ENCODE measurements at regions not wholly inside any gene's neighbourhood (a gene's known extent, or its start where the extent isn't known, plus 50 kb on each side); places are given as distances from the start of the nearest gene placed in this dataset.
"Not testable (repeated sequence)": the region's sequence is repeated elsewhere in the genome, so short reads cannot be mapped to it uniquely, and the experiment has no call there.

DNA sequence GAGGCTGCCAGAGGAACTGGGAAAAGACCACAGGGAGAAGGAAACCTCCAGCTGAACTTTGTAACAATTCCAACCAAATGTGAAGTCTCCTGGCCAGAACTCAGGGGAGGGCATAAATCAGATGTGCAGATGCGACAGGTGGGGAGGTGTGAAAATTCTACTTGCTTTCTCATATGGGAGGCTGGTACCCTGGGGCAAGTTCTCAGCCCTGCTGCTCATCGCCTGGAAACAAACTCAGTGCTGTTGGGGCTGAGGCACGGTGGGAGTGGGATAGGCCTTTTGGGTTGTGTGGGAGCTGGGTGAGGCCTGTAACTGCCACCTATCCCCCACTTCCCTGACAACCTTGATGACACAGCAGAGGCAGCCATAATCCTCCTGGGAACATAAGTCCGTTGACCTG is 179.6 kb downstream of the ASB1 start:
- ChIA-PET CTCF (no interaction called here), POLR2A (no interaction called here)
- Histone ChIP-seq H3K27ac (ENCODE audit: low read depth, low read length) (no peak overlapping the region), H3K4me1 (ENCODE audit: control insufficient read depth in 2 of 2, insufficient read depth in 2 of 2, low read length in 2 of 2) (no peaks in the 10 kb centered on the region), H3K27me3 (ENCODE audit: control insufficient read depth in 2 of 2, insufficient read depth in 2 of 2, low read length in 2 of 2) (no peaks in the 10 kb centered on the region), H3K9me3 (ENCODE audit: control insufficient read depth in 2 of 3, low read length in 3 of 3) (peaks cover 0 to 8% (median 0%) of the 10 kb centered on the region in 3 experiments), H3K4me3 (ENCODE audit: low read length) (no peak overlapping the region), H3K36me3 (ENCODE audit: control insufficient read depth in 2 of 3, insufficient read depth in 3 of 3, low read length in 3 of 3) (no peaks in the 10 kb centered on the region)
- Mint-ChIP-seq H3K27me3 (peaks cover 13 to 56% (median 21%) of the 10 kb centered on the region in 5 donors), H3K27ac (no peak overlapping the region), H3K4me3 (no peak overlapping the region), H3K9me3 (peaks cover 3 to 72% (median 38%) of the 10 kb centered on the region in 11 donors), H3K4me1 (no peaks in the 10 kb centered on the region), H3K36me3 (peaks cover 0 to 15% (median 0%) of the 10 kb centered on the region in 5 donors)
- ATAC-seq: no peak
- intact Hi-C loops (cut with micrococcal nuclease): no loop called here
- DNase-seq: no peak

- Mint-ChIP-seq H3K4me3 (no peak overlapping the region), H3K27ac (no peak overlapping the region), H3K27me3 (peaks cover 10 to 38% (median 14%) of the 10 kb centered on the region in 5 donors), H3K9me3 (peaks cover 0 to 34% (median 13%) of the 10 kb centered on the region in 11 donors), H3K36me3 (no peaks in the 10 kb centered on the region), H3K4me1 (no peaks in the 10 kb centered on the region)
- Histone ChIP-seq H3K9me3 (ENCODE audit: control insufficient read depth in 2 of 3, low read length in 3 of 3) (no peaks in the 10 kb centered on the region), H3K4me3 (ENCODE audit: low read length) (no peak overlapping the region), H3K4me1 (ENCODE audit: control insufficient read depth in 2 of 2, insufficient read depth in 2 of 2, low read length in 2 of 2) (no peaks in the 10 kb centered on the region), H3K27ac (ENCODE audit: low read depth, low read length) (no peak overlapping the region), H3K27me3 (ENCODE audit: control insufficient read depth in 2 of 2, insufficient read depth in 2 of 2, low read length in 2 of 2) (no peaks in the 10 kb centered on the region), H3K36me3 (ENCODE audit: control insufficient read depth in 2 of 3, insufficient read depth in 3 of 3, low read length in 3 of 3) (no peaks in the 10 kb centered on the region)
- CTCF ChIA-PET: no interaction called here
- intact Hi-C loops (cut with micrococcal nuclease): no loop called here
- no peak for DNase-seq
- ATAC-seq: no peak
- POLR2A ChIA-PET: no interaction called here
Observed at GRCh38 chr2:238613610-238614009, 186.9 kb downstream of the ASB1 start.

DNA sequence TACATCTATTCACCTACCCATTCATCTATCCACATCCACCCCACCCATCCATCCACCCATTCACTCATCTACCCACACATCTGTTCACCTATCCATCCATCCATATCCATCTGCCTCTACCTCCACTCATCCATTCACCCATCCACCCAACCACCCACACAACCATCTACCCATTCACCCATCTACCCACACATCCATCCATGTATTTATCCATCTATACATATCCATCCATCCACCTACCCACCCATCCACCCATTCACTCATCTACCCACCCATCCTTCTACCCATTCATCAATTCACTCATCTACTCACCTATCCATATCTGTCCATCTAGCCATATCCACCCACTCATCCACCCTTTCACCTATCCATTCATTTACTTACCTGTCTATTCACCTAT is 187.6 kb downstream of the ASB1 start:
- intact Hi-C loops (cut with micrococcal nuclease): no loop called here
- Mint-ChIP-seq H3K4me3 (no peak overlapping the region), H3K36me3 (no peaks in the 10 kb centered on the region), H3K27me3 (peaks cover 6 to 45% (median 16%) of the 10 kb centered on the region in 5 donors), H3K4me1 (no peaks in the 10 kb centered on the region), H3K9me3 (peaks cover 0 to 26% (median 8%) of the 10 kb centered on the region in 11 donors), H3K27ac (peak overlapping the region in 1 of 9 donors; percentile 1)
- no peak overlapping the region for H3K4me3 ChIP-seq (ENCODE audit: low read length)
- ATAC-seq (no peak), DNase-seq (no peak)
- no peaks in the 10 kb centered on the region for H3K4me1 ChIP-seq (ENCODE audit: control insufficient read depth in 2 of 2, insufficient read depth in 2 of 2, low read length in 2 of 2)
- H3K27me3 ChIP-seq (ENCODE audit: control insufficient read depth in 2 of 2, insufficient read depth in 2 of 2, low read length in 2 of 2): no peaks in the 10 kb centered on the region
- CTCF ChIA-PET: no interaction called here
- POLR2A ChIA-PET: no interaction called here
- H3K27ac ChIP-seq (ENCODE audit: low read depth, low read length): no peak overlapping the region
- H3K36me3 ChIP-seq (ENCODE audit: control insufficient read depth in 2 of 3, insufficient read depth in 3 of 3, low read length in 3 of 3): no peaks in the 10 kb centered on the region
- no peaks in the 10 kb centered on the region for H3K9me3 ChIP-seq (ENCODE audit: control insufficient read depth in 2 of 3, low read length in 3 of 3)

DNA sequence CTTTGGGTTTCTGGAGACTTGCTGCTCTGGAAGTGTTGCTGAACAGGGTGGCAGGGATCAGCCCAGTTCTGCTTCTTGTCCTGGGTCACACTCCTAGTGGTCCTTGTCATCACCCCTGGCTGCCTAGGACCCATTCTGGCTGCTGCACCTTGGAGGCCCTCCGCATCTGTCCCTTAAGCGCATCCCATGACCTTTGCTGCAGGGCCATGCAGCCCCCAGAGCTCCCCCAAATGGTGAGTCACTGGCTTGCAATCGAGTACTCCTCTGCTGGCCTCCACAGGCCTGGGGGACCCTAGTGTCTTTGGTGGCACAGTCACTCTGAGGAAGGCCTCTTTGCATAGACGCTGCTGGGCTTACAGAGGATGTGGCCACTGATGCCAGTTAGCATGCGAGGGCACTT is 188.5 kb downstream of the ASB1 start:
- ChIA-PET POLR2A (no interaction called here), CTCF (no interaction called here)
- Histone ChIP-seq H3K4me3 (ENCODE audit: low read length) (no peak overlapping the region), H3K27me3 (ENCODE audit: control insufficient read depth in 2 of 2, insufficient read depth in 2 of 2, low read length in 2 of 2) (no peaks in the 10 kb centered on the region), H3K9me3 (ENCODE audit: control insufficient read depth in 2 of 3, low read length in 3 of 3) (no peaks in the 10 kb centered on the region), H3K4me1 (ENCODE audit: control insufficient read depth in 2 of 2, insufficient read depth in 2 of 2, low read length in 2 of 2) (no peaks in the 10 kb centered on the region), H3K36me3 (ENCODE audit: control insufficient read depth in 2 of 3, insufficient read depth in 3 of 3, low read length in 3 of 3) (no peaks in the 10 kb centered on the region), H3K27ac (ENCODE audit: low read depth, low read length) (no peak overlapping the region)
- ATAC-seq: no peak
- H3K9me3 Mint-ChIP-seq: peaks cover 0 to 21% (median 8%) of the 10 kb centered on the region in 11 donors
- H3K4me3 Mint-ChIP-seq: no peak overlapping the region
- intact Hi-C loops (cut with micrococcal nuclease): no loop called here
- DNase-seq: no peak
- H3K4me1 Mint-ChIP-seq: no peaks in the 10 kb centered on the region
- no peak overlapping the region for H3K27ac Mint-ChIP-seq
- H3K36me3 Mint-ChIP-seq: no peaks in the 10 kb centered on the region
- peaks cover 10 to 50% (median 20%) of the 10 kb centered on the region in 5 donors for H3K27me3 Mint-ChIP-seq

DNA sequence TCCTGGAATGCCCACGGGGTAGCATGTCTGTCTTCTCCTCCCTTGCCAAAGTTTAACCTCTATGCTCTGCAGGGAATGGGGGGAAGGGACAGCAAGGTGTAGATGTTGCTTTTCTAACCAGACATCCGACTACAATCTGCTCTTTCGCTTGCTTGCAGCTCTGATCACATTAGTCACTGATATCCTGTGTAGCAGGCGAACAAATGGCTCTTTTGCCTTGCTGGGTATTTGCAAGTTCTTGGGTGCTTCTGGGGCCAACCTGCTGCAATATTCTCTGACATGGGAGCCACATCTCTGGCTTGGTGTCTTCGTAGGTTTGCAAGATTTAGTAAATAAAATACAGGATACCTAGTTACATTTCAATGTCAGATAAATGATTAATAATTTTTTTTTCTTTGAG is 190.0 kb downstream of the ASB1 start:
- Mint-ChIP-seq H3K36me3 (no peaks in the 10 kb centered on the region), H3K27me3 (peaks cover 16 to 57% (median 23%) of the 10 kb centered on the region in 5 donors), H3K27ac (no peak overlapping the region), H3K9me3 (peaks cover 0 to 8% (median under 1%) of the 10 kb centered on the region in 11 donors), H3K4me1 (no peaks in the 10 kb centered on the region), H3K4me3 (no peak overlapping the region)
- intact Hi-C loops (cut with micrococcal nuclease): no loop called here
- no peak overlapping the region for H3K27ac ChIP-seq (ENCODE audit: low read depth, low read length)
- no peaks in the 10 kb centered on the region for H3K4me1 ChIP-seq (ENCODE audit: control insufficient read depth in 2 of 2, insufficient read depth in 2 of 2, low read length in 2 of 2)
- no peaks in the 10 kb centered on the region for H3K36me3 ChIP-seq (ENCODE audit: control insufficient read depth in 2 of 3, insufficient read depth in 3 of 3, low read length in 3 of 3)
- DNase-seq (no peak), ATAC-seq (no peak)
- POLR2A ChIA-PET: no interaction called here
- no peaks in the 10 kb centered on the region for H3K9me3 ChIP-seq (ENCODE audit: control insufficient read depth in 2 of 3, low read length in 3 of 3)
- no peaks in the 10 kb centered on the region for H3K27me3 ChIP-seq (ENCODE audit: control insufficient read depth in 2 of 2, insufficient read depth in 2 of 2, low read length in 2 of 2)
- no peak overlapping the region for H3K4me3 ChIP-seq (ENCODE audit: low read length)
- CTCF ChIA-PET: no interaction called here

DNA sequence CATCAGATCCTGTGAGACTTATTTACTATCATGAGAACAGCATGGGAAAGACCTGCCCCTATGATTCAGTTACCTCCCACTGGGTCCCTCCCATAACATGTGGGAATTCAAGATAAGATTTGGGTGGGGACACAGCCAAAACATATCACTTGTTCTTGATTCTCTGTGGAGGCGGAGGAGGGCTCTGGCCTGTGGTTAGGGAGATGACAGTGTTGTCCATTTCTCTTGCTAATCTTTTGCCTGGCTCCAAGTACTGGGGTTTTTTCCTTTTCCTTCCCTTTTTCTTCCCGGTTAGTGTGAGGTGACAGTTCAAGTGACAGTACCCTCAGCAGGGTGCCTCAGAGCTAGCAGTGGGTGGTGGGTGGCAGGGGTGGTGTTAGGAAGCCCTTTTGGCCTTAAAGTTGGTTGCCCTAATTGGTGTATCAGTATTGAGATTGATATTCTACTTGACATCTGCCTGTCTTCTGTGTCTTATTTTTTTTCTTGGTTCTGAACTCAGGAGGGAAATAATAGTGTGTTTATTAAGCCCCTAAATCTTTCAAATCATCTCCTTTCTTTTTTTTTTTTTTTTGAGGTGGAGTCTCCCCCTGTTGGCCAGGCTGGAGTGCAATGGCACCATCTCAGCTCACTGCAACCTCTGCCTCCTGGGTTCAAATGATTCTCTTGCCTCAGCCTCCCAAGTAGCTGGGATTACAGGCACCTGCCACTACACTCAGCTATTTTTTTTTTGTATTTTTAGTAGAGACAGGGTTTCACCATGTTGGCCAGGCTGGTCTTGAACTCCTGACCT is 192.0 kb downstream of the ASB1 start:
- H3K27ac Mint-ChIP-seq; POLR2A ChIA-PET; H3K27ac ChIP-seq (ENCODE audit: low read depth, low read length); H3K4me1 Mint-ChIP-seq; H3K4me3 Mint-ChIP-seq; H3K9me3 ChIP-seq (ENCODE audit: control insufficient read depth in 2 of 3, low read length in 3 of 3); H3K27me3 ChIP-seq (ENCODE audit: control insufficient read depth in 2 of 2, insufficient read depth in 2 of 2, low read length in 2 of 2); H3K36me3 ChIP-seq (ENCODE audit: control insufficient read depth in 2 of 3, insufficient read depth in 3 of 3, low read length in 3 of 3); H3K4me1 ChIP-seq (ENCODE audit: control insufficient read depth in 2 of 2, insufficient read depth in 2 of 2, low read length in 2 of 2); DNase-seq; CTCF ChIA-PET; H3K36me3 Mint-ChIP-seq; H3K4me3 ChIP-seq (ENCODE audit: low read length); H3K9me3 Mint-ChIP-seq; ATAC-seq; intact Hi-C loops (cut with micrococcal nuclease): not testable (repeated sequence)
- peaks cover 23 to 62% (median 35%) of the 10 kb centered on the region in 5 donors for H3K27me3 Mint-ChIP-seq

GRCh38 chr2:238627899-238628298 is 201.2 kb downstream of the ASB1 start:
- H3K4me1 ChIP-seq (ENCODE audit: control insufficient read depth in 2 of 2, insufficient read depth in 2 of 2, low read length in 2 of 2): no peaks in the 10 kb centered on the region
- Mint-ChIP-seq H3K4me3 (no peak overlapping the region), H3K4me1 (peaks cover 0 to 1% (median 0%) of the 10 kb centered on the region in 7 donors), H3K27me3 (peaks cover 0 to 14% (median 2%) of the 10 kb centered on the region in 5 donors), H3K36me3 (no peaks in the 10 kb centered on the region), H3K27ac (no peak overlapping the region), H3K9me3 (peaks cover 0 to 6% (median 0%) of the 10 kb centered on the region in 11 donors)
- no peak overlapping the region for H3K4me3 ChIP-seq (ENCODE audit: low read length)
- CTCF ChIA-PET: no interaction called here
- no peak for DNase-seq
- H3K27ac ChIP-seq (ENCODE audit: low read depth, low read length): no peak overlapping the region
- H3K9me3 ChIP-seq (ENCODE audit: control insufficient read depth in 2 of 3, low read length in 3 of 3): no peaks in the 10 kb centered on the region
- no peaks in the 10 kb centered on the region for H3K27me3 ChIP-seq (ENCODE audit: control insufficient read depth in 2 of 2, insufficient read depth in 2 of 2, low read length in 2 of 2)
- H3K36me3 ChIP-seq (ENCODE audit: control insufficient read depth in 2 of 3, insufficient read depth in 3 of 3, low read length in 3 of 3): no peaks in the 10 kb centered on the region
- ATAC-seq: no peak
- intact Hi-C loops (cut with micrococcal nuclease): no loop called here
- POLR2A ChIA-PET: no interaction called here
